Adrenal gland (tissue), 5 donors: ENCODE measurements at regions not wholly inside any gene's neighbourhood (a gene's known extent, or its start where the extent isn't known, plus 50 kb on each side); places are given as distances from the start of the nearest gene placed in this dataset.

Source experiments
- CTCF ChIP-seq, 6 experiments: fragments of 450-650 bp in 4 of 6; fragments of 200-600 bp in 2 of 6; sonication (generic) in 1 of 6; IDR thresholded peaks; 1 replicate in 5 of 6; 2 replicates in 1 of 6; pipeline versions ENCODE4 v1.5.1 to v1.8.0; 2016 to 2021; ENCODE audit warnings: antibody characterized with exemption in 6 of 6, mild to moderate bottlenecking in 2 of 6, moderate library complexity in 1 of 6
- POLR2A ChIP-seq, 2 donors: fragments of 450-650 bp; IDR thresholded peaks; one replicate each; pipeline ENCODE4 v1.6.1; 2017; ENCODE audit warnings: antibody characterized with exemption in 2 of 2, mild to moderate bottlenecking in 2 of 2, moderate library complexity in 1 of 2
- donor health status: DM: no; HTN: no; CAD: no.

- no peak for TF ChIP-seq CTCF (IDR thresholded peaks at IDR 0.05)
- no peak for TF ChIP-seq POLR2A (IDR thresholded peaks at IDR 0.05)
Measured at GRCh38 chr5:78718824-78719223, 70.3 kb upstream of the LHFPL2 start.
